NCI-H128 (cell line): ENCODE measurements at regions not wholly inside any gene's neighbourhood (a gene's known extent, or its start where the extent isn't known, plus 50 kb on each side); places are given as distances from the start of the nearest gene placed in this dataset.
"Not testable (repeated sequence)": the region's sequence is repeated elsewhere in the genome, so short reads cannot be mapped to it uniquely, and the experiment has no call there.

Experiments used
- DNase-seq: peaks from one replicate; lab custom pipeline; 2025; ENCODE audit not compliant: unreplicated experiment; lab: John Stamatoyannopoulos, UW

DNA sequence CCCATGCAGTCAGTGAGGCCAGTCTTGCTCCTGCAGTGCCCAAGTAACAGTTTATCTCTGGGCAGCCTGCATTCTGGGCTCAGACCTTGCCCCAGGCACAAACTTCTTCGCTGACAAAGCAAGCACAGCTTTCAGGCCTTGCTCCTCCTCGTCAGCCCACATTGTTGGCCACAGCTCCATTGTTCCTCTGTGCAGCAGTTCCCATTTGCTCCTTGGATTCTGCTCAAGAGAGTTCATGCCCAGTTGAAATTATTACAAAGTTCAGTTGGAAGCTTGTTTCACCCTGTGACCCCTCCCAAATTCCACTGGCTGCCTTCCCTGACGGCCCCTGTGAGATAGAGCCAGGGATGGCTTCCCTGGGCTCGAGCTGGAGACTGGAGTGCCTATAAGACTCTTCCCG lies 163.4 kb upstream of the DDHD1 start:
- no peak for DNase-seq

DNA sequence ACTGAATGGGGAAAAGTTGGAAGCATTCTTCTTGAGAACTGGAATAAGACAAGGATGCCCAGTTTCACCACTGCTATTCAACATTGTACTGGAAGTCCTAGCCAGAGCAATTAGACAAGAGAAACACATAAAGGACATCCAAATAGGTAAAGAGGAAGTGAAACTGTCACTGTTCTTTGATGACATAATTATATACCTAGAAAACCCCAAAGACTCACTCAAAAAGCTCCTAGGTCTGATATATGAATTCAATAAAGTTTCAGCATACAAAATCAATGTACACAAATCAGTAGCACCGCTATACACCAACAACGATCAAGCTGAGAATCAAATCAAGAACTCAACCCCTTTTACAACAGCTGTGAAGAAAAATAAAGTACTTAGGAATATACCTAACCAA lies 157.3 kb upstream of the DDHD1 start:
- no peak for DNase-seq

GRCh38 chr14:53306911-53307310 lies 153.8 kb upstream of the DDHD1 start:
- no peak for DNase-seq

- peak; percentile 12 for DNase-seq
Observed at GRCh38 chr14:53306267-53306721, 153.2 kb upstream of the DDHD1 start.

GRCh38 chr14:53304726-53305381 lies 151.7 kb upstream of the DDHD1 start:
- DNase-seq = no peak

GRCh38 chr14:53295985-53296582 lies 143.0 kb upstream of the DDHD1 start:
- DNase-seq = no peak

- DNase-seq = no peak
Observed at GRCh38 chr14:53295372-53295771, 142.2 kb upstream of the DDHD1 start.

DNA sequence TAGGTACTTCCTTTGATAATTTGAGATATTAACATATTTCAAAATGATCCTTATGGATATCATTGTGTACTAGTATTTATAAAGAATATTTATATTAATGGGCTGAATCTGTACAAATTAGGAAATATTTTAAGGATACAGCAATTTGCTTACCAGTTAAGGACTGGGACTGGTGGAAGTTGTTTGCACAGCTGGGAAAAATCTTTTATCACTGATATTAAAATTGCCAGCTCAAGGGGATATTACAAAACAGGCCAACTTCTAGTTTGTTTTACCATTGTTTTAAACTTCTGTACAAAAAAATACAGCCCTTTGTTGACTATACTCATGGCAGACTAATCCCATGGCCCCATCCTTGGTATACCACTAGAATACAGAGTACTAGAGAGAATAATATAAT lies 133.2 kb upstream of the DDHD1 start:
- no peak for DNase-seq

DNA sequence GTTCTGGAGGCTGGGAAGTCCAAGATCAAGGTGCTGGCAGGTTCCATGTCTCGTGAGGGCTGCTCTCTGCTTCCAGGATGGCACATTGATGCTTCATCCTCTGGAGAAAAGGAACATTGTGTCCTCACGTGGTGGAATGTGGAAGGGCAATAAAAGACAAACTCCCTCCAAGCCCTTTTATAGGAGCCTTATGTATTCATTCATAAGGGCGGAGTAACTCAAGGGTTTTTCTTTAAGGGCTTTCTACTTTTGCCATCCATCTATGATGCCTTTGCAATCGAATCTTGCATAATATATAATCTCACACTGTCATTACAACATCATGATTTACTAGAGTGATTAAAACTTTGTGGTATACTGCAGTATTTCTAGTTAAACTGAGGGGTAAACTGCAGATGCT lies 132.7 kb upstream of the DDHD1 start:
- no peak for DNase-seq

DNA sequence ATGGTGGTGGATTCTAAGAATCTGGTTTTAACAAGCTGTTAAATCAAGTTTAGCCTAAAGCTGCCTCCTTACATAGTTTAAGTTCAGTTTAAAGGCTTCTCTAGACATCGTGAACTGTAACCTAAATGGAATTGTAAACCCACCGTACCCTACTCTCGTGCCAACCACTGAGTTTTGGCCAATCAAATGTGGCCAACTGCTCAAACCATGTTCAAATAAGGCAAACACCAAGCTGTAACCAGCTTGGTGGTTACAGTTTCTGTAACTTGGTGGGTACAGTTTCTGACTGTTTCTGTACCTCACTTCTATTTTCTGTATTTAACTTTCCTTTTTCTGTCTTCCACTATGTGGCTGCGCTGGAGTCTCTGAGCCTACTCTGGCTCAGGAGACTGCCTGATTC lies 131.9 kb upstream of the DDHD1 start:
- no peak for DNase-seq

DNA sequence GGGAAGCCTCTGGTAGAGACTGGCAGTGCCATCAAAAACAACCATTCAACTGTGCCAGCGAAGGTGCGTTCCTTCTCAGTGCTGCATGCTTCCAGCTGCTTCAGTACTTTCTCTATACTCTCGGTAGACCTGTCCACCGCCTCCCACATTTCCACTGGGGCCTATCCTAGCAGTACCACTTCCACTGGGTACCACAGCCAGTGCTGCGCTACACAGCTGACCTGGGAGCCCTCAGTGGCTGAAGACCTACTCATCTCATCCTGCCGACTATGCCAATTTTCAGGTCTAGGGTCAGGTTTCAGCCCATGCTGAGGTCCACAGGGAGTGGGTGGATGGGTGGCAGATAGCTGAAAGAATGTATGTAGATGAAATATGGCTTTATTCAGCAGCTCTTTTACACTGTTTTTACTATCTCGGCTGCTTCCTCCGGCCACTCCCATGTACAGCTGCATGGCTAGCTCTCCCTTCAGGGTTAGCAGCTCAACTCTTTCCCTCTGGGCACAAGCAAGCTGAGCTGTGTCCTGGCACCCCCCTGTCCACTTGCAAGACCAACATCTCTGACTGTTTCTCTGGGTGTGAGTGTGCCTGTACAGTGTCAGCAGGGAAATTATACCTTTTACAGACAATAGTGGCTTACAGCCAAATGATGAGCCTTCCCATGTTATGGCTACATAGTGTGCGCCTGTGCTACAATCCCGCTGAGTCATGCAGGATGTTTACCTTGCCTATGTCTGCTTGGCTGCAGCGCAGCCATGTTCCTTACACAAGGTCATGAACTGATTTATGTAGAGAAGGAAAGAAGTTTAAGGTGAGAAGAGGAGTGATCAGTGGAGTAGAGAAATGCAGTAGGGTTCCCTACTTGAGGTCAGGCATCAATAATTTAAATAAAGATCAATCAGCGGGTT lies 125.7 kb upstream of the DDHD1 start:
- no peak for DNase-seq

GRCh38 chr14:53273671-53274072 lies 120.5 kb upstream of the DDHD1 start:
- DNase-seq = no peak

- no peak for DNase-seq
Observed at GRCh38 chr14:53265025-53265424, 111.9 kb upstream of the DDHD1 start.

GRCh38 chr14:53260928-53261327 lies 107.8 kb upstream of the DDHD1 start:
- DNase-seq = no peak

- no peak for DNase-seq
Observed at GRCh38 chr14:53260286-53260685, 107.2 kb upstream of the DDHD1 start.

DNA sequence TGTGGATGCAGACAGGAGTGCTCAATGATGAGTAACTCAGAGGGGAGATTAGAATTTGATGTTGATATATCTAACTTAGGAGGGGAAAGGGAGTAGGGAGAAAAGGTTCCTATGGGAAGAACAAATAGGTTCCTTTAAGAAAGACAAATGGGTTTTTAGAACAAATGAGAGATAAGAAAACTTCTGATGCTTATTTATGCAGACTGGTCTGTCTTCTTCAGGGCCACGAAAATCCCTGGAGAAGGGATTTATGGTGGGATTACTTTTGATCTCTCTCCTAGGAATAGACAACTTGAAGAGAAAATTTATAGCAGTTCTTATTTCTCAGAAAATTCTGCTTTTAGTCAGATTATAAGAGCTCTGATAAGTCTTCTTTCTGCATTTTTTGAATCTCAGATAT lies 99.0 kb upstream of the DDHD1 start:
- no peak for DNase-seq

DNA sequence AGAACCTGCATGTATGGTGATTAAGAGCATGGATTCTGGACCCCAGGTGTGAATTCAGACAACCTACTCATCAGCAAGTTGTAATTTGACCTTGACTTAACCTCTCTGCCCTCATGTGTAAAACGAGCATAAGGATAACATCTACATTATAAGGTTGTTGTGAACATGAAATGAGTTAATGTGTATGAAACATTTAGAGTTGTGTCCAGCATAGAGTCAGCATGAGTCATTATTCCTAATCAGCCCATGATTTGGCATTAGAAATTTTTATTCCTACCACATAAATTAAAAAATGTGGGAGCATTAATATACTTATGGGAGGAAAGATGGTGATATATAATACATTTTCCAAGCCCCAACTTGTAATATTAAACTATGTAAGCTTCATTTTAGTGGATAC lies 95.9 kb upstream of the DDHD1 start:
- DNase-seq = no peak

GRCh38 chr14:53247596-53248370 lies 94.7 kb upstream of the DDHD1 start:
- DNase-seq = no peak

DNA sequence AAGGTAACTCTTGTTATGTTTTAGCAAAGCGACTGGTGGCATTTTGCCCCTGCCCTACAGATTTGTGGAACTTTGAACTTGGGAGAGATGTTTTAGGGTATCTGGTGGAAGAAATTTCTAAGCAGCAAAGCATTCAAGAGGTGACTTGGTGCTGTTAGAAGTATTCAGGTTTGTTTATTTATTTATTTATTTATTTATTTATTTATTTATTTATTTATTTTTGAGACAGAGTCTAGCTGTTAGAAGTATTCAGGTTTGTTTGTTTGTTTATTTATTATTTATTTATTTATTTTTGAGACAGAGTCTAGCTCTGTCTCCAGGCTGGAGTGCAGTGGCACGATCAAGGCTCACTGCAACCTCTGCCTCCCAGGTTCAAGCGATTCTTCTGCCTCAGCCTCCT lies 89.8 kb upstream of the DDHD1 start:
- DNase-seq = not testable (repeated sequence)

GRCh38 chr14:53237488-53237887 lies 84.4 kb upstream of the DDHD1 start:
- no peak for DNase-seq

- DNase-seq = no peak
Observed at GRCh38 chr14:53236708-53237107, 83.6 kb upstream of the DDHD1 start.
